A549 (cell line): ENCODE measurements at regions not wholly inside any gene's neighbourhood (a gene's known extent, or its start where the extent isn't known, plus 50 kb on each side); places are given as distances from the start of the nearest gene placed in this dataset.
"Not testable (repeated sequence)": the region's sequence is repeated elsewhere in the genome, so short reads cannot be mapped to it uniquely, and the experiment has no call there.

Source experiments
- ATAC-seq, 2 experiments: fragments of 200-7000 bp in 1 of 2; fragments of >200 bp in 1 of 2; cut with Nextera tagmentation in 1 of 2; cut with Tn5 transposase in 1 of 2; 3 replicates each; pipeline versions ENCODE4 v1.8.0 to v1.9.1; 2018 to 2020; ENCODE audit warnings: mild to moderate bottlenecking in 1 of 2, moderate library complexity in 1 of 2
- CTCF ChIA-PET: fragments of 300-600 bp; sonication (Branson Sonifier 250); formaldehyde crosslinking; extraction: SDS; loops from one replicate; lab custom pipeline; 2021; ENCODE audit warnings: antibody characterized with exemption, inconsistent platforms; lab: Yijun Ruan, JAX
- POLR2A ChIA-PET: fragments of 350-600 bp; formaldehyde crosslinking; extraction: SDS; loops from one replicate; lab custom pipeline; 2021; ENCODE audit warnings: antibody characterized with exemption, inconsistent platforms; lab: Yijun Ruan, JAX
- DNase-seq, 2 experiments: peaks; one replicate each; pipeline versions ENCODE4 v3.0.0 to v3.0.0-alpha.2; 2011 to 2016; ENCODE audit warnings: low read depth in 1 of 2, low spot score in 1 of 2
- FAIRE-seq: peaks from 2 replicates; lab custom pipeline; 2011; peaks lifted over from hg19 to GRCh38; lab: Jason Lieb, UNC
- H3K27ac ChIP-seq, 2 experiments: fragments of >200 bp; sonication (Bioruptor Twin); formaldehyde crosslinking; 3 replicates each; pipeline ENCODE4 v1.5.1; 2016 to 2017
- H3K4me1 ChIP-seq: fragments of >200 bp; sonication (Bioruptor Twin); formaldehyde crosslinking; 3 replicates; pipeline ENCODE4 v1.6.1; 2016
- H3K4me2 ChIP-seq: fragments of >200 bp; sonication (Bioruptor Twin); formaldehyde crosslinking; 3 replicates; pipeline ENCODE4 v1.6.1; 2016
- H3K4me3 ChIP-seq: fragments of >200 bp; sonication (Bioruptor Twin); formaldehyde crosslinking; 3 replicates; pipeline ENCODE4 v1.5.1; 2016
- H3K9me3 ChIP-seq: fragments of >200 bp; sonication (Bioruptor Twin); formaldehyde crosslinking; 3 replicates; pipeline ENCODE4 v1.6.1; 2016
- ATOH8 ChIP-seq: fragments of 250-450 bp; sonication (Bioruptor Pico); IDR thresholded peaks from 2 replicates; pipeline ENCODE4 v1.5.0; 2020; ENCODE audit warnings: low read depth, mild to moderate bottlenecking, moderate library complexity
- CBX2 ChIP-seq: fragments of 200-600 bp; sonication (generic); IDR thresholded peaks from 2 replicates; pipeline ENCODE4 v1.6.1; 2016; ENCODE audit warnings: low read depth, mild to moderate bottlenecking, borderline replicate concordance
- CHD4 ChIP-seq: fragments of 200-600 bp; sonication (generic); IDR thresholded peaks from 2 replicates; pipeline ENCODE4 v1.6.1; 2016; ENCODE audit warnings: antibody characterized with exemption, mild to moderate bottlenecking, borderline replicate concordance
- CTCF ChIP-seq: fragments of >200 bp; sonication (Bioruptor Twin); formaldehyde crosslinking; IDR thresholded peaks from 3 replicates; pipeline ENCODE4 v1.5.1; 2016
- EHMT2 ChIP-seq: fragments of 200-600 bp; sonication (generic); IDR thresholded peaks from 2 replicates; pipeline ENCODE4 v1.6.1; 2016; ENCODE audit warnings: antibody characterized with exemption, low read depth, mild to moderate bottlenecking, moderate library complexity
- FOSL2 ChIP-seq, 2 experiments: fragments of 450-650 bp in 1 of 2; fragments of >200 bp in 1 of 2; sonication (Bioruptor Twin) in 1 of 2; formaldehyde crosslinking; IDR thresholded peaks; 2 replicates each; pipeline versions ENCODE4 v1.5.0 to v1.6.1; 2016 to 2020; ENCODE audit warnings: mild to moderate bottlenecking in 1 of 2, moderate library complexity in 1 of 2
- HDAC2 ChIP-seq: fragments of 200-600 bp; sonication (generic); IDR thresholded peaks from 2 replicates; pipeline ENCODE4 v1.6.1; 2016
- HEYL ChIP-seq: fragments of 250-450 bp; sonication (Bioruptor Pico); IDR thresholded peaks from 2 replicates; pipeline ENCODE4 v1.8.0; 2021; ENCODE audit warnings: mild to moderate bottlenecking, moderate library complexity
- HOXA7 ChIP-seq: fragments of 250-450 bp; sonication (Bioruptor Pico); IDR thresholded peaks from 2 replicates; pipeline ENCODE4 v1.5.0; 2020; ENCODE audit warnings: mild to moderate bottlenecking, moderate library complexity
- HOXB13 ChIP-seq: fragments of 250-450 bp; sonication (Bioruptor Pico); IDR thresholded peaks from 2 replicates; pipeline ENCODE4 v1.5.0; 2020; ENCODE audit warnings: low read depth, mild to moderate bottlenecking, moderate library complexity
- MAFK ChIP-seq: fragments of 450-650 bp; IDR thresholded peaks from 2 replicates; pipeline ENCODE4 v1.6.1; 2014; ENCODE audit not compliant: partially characterized antibody
- MAZ ChIP-seq: fragments of 150-350 bp; IDR thresholded peaks from 2 replicates; pipeline ENCODE4 v1.6.1; 2014; ENCODE audit warnings: antibody characterized with exemption, low read depth, low read length, borderline replicate concordance
- MYC ChIP-seq: IDR thresholded peaks from 2 replicates; pipeline ENCODE4 v1.6.1; 2012; ENCODE audit warnings: mild to moderate bottlenecking, inconsistent platforms, low read length, improper control_type of control experiment, borderline replicate concordance
- PBX3 ChIP-seq: IDR thresholded peaks from 2 replicates; pipeline ENCODE4 v1.6.1; 2012
- PHF8 ChIP-seq: fragments of 200-600 bp; sonication (generic); IDR thresholded peaks from 2 replicates; pipeline ENCODE4 v1.6.1; 2016; ENCODE audit warnings: low read depth, mild to moderate bottlenecking, antibody characterized with exemption, moderate library complexity, borderline replicate concordance
- RCOR1 ChIP-seq: fragments of 150-350 bp; IDR thresholded peaks from 2 replicates; pipeline ENCODE4 v1.6.1; 2014; ENCODE audit warnings: antibody characterized with exemption, low read length, low read depth
- SMC3 ChIP-seq: fragments of >200 bp; sonication (Bioruptor Twin); formaldehyde crosslinking; IDR thresholded peaks from 3 replicates; pipeline ENCODE4 v1.6.1; 2018; ENCODE audit warnings: inconsistent platforms
- TP53 ChIP-seq: fragments of 250-450 bp; sonication (Bioruptor Pico); IDR thresholded peaks from 2 replicates; pipeline ENCODE4 v1.5.0; 2021; ENCODE audit warnings: mild to moderate bottlenecking, moderate library complexity
- ZFP36 ChIP-seq: fragments of 450-650 bp; IDR thresholded peaks from 2 replicates; pipeline ENCODE4 v1.6.1; 2014; ENCODE audit warnings: borderline replicate concordance; ENCODE audit not compliant: partially characterized antibody
- ZNF302 ChIP-seq: fragments of 250-450 bp; sonication (Bioruptor Pico); IDR thresholded peaks from 2 replicates; pipeline ENCODE4 v1.9.0; 2021; ENCODE audit warnings: inconsistent platforms, mild to moderate bottlenecking, moderate library complexity
- ZSCAN20 ChIP-seq: fragments of 250-450 bp; sonication (Bioruptor Pico); IDR thresholded peaks from 2 replicates; pipeline ENCODE4 v1.8.0; 2022; ENCODE audit warnings: mild to moderate bottlenecking, moderate library complexity
- WGBS: methylation state at CpG from one replicate; pipeline ENCODE4 v1.1.6; 2017; ENCODE audit errors: missing lambda C conversion rate; 5-methylcytosine and 5-hydroxymethylcytosine counted together
- TF ChIP-seq, protein P1 (sequence below): fragments of >200 bp; sonication (Bioruptor Twin); formaldehyde crosslinking; IDR thresholded peaks from 2 replicates; pipeline ENCODE4 v1.6.1; 2016
- TF ChIP-seq, protein P2 (sequence below): fragments of 450-650 bp; IDR thresholded peaks from 2 replicates; pipeline ENCODE4 v1.6.1; 2014; ENCODE audit warnings: antibody characterized with exemption

GRCh38 chr1:177664742-177665141 is 305.1 kb downstream of the SEC16B start:
- DNase-seq, H3K27ac ChIP-seq, CTCF ChIA-PET, ATAC-seq, H3K9me3 ChIP-seq, H3K4me1 ChIP-seq, FAIRE-seq, H3K4me2 ChIP-seq, H3K4me3 ChIP-seq, POLR2A ChIA-PET: not testable (repeated sequence)
- 0% methylated on average over 4 of the region's 4 CpGs for WGBS

DNA sequence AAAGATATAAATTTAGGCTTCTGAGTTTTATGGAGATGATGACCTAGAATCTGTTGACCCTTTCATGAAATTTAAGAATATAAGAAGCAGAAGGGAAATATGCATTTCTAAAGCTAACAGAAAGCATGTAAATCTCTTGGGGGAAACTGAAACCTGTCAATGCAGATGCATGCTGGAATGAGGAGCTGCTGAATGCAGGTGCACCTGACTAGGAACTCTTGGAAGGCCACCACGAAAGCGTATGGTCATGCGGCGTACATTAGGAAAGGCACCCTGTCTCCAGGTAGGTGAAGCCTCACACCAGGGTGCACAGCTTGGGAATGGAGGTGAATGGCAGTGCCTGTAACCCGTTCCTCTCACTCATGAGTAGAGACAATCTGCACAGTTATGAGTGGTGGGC is 309.7 kb downstream of the SEC16B start:
- no peaks in the 10 kb centered on the region for H3K9me3 ChIP-seq
- DNase-seq (no peak), ATAC-seq (no peak), FAIRE-seq (no peak)
- POLR2A ChIA-PET, result no interaction called here
- H3K4me2 ChIP-seq, result no peak overlapping the region
- no peak overlapping the region for H3K4me3 ChIP-seq
- TF ChIP-seq PHF8 (no peak), RCOR1 (no peak), ZNF302 (CRISPR knock-in tag) (no peak)
- CTCF ChIA-PET, result no interaction called here
- H3K4me1 ChIP-seq, result no peaks in the 10 kb centered on the region
- no peak overlapping the region for H3K27ac ChIP-seq
- 33% methylated on average over 5 of the region's 5 CpGs for WGBS

DNA sequence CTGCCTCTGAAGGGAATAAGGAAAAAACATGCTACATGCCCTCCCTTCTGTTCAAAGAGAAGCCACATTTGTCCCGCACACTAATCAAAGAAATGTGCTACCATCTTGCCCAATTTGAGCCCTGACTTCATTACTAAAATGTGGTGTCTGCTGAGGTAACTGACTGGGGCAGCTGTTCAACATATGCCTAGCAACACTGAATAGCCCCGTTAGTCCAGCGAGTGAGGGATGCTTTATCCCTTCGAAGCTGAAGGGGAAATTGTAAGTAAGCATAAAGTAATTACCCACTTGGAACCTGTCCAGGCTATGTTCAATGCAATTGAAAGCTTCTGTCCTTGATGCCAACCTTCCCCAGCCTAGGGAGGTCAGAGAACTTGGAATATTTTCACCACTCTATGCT is 310.6 kb downstream of the SEC16B start:
- no peak overlapping the region for H3K27ac ChIP-seq
- no peak overlapping the region for H3K4me3 ChIP-seq
- POLR2A ChIA-PET, result no interaction called here
- DNase-seq (no peak), ATAC-seq (no peak), FAIRE-seq (no peak)
- no peaks in the 10 kb centered on the region for H3K9me3 ChIP-seq
- H3K4me1 ChIP-seq, result no peaks in the 10 kb centered on the region
- TF ChIP-seq ZFP36, result no peak
- TF ChIP-seq EHMT2, result no peak
- no peak for TF ChIP-seq TP53 (CRISPR knock-in tag)
- TF ChIP-seq CTCF, result no peak
- no peak for TF ChIP-seq RCOR1
- TF ChIP-seq FOSL2 (IDR thresholded peaks at IDR 0.05), result no peak
- TF ChIP-seq FOSL2 (CRISPR knock-in tag; IDR thresholded peaks at IDR 0.05), result no peak
- TF ChIP-seq, protein P1, sequence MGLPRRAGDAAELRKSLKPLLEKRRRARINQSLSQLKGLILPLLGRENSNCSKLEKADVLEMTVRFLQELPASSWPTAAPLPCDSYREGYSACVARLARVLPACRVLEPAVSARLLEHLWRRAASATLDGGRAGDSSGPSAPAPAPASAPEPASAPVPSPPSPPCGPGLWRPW, result no peak
- no peak for TF ChIP-seq ATOH8 (CRISPR knock-in tag)
- WGBS, result 16% methylated on average over 4 of the region's 4 CpGs
- CTCF ChIA-PET, result no interaction called here
- H3K4me2 ChIP-seq, result no peak overlapping the region

DNA sequence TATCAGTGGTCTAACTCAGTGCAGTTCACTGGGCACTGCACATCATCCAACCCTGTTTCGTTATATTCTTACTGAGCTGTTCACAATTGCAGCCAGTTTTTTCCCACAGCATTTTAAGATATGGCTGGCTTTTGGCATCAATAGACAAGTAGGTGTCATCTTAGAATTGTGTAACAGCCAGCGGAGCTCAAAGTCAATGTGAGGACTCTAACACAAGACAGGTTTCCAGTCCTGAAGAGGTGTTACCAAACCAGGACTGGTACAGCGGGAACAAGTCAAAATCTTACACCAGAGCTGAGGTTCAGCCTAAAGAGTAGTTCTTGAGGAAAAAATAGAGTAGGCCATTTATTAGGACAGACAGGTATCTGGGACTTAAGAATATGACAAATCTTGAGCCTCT is 313.3 kb downstream of the SEC16B start:
- 10% methylated on average over 3 of the region's 3 CpGs for WGBS
- no peak for ATAC-seq
- POLR2A ChIA-PET, result no interaction called here
- H3K9me3 ChIP-seq, result no peaks in the 10 kb centered on the region
- no peak overlapping the region for H3K4me3 ChIP-seq
- no peak overlapping the region for H3K27ac ChIP-seq
- no peak for DNase-seq
- no peak overlapping the region for H3K4me2 ChIP-seq
- H3K4me1 ChIP-seq, result no peaks in the 10 kb centered on the region
- no peak for FAIRE-seq
- CTCF ChIA-PET, result interaction anchor here (1.0 to 1.1 kb wide), 2 partner anchors 15 to 292 kb away, joined by 3 read pairs; no protein-coding TSS in a partner anchor
- no peak for TF ChIP-seq MAZ
- TF ChIP-seq, protein P2, sequence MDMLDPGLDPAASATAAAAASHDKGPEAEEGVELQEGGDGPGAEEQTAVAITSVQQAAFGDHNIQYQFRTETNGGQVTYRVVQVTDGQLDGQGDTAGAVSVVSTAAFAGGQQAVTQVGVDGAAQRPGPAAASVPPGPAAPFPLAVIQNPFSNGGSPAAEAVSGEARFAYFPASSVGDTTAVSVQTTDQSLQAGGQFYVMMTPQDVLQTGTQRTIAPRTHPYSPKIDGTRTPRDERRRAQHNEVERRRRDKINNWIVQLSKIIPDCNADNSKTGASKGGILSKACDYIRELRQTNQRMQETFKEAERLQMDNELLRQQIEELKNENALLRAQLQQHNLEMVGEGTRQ, result no peak
- TF ChIP-seq HOXB13, result no peak
- TF ChIP-seq HEYL (CRISPR knock-in tag), result no peak
- no peak for TF ChIP-seq HOXA7
- TF ChIP-seq CHD4, result no peak
- no peak for TF ChIP-seq SMC3
- TF ChIP-seq MYC, result no peak
- no peak for TF ChIP-seq MAFK
- TF ChIP-seq CBX2, result no peak
- no peak for TF ChIP-seq ATOH8 (CRISPR knock-in tag)
- no peak for TF ChIP-seq PBX3
- TF ChIP-seq RCOR1, result no peak
- TF ChIP-seq FOSL2 (IDR thresholded peaks at IDR 0.05), result no peak
- TF ChIP-seq FOSL2 (CRISPR knock-in tag; IDR thresholded peaks at IDR 0.05), result no peak
- TF ChIP-seq ZSCAN20, result no peak
- no peak for TF ChIP-seq HDAC2
- TF ChIP-seq ZNF302 (CRISPR knock-in tag), result no peak
- TF ChIP-seq PHF8, result no peak
